OCI-LY1 (cell line): ENCODE measurements at regions not wholly inside any gene's neighbourhood (a gene's known extent, or its start where the extent isn't known, plus 50 kb on each side); places are given as distances from the start of the nearest gene placed in this dataset.

Experiments
- H2AFZ ChIP-seq: fragments of 200-600 bp; sonication (generic), shearing (Covaris generic); 2 replicates; pipeline ENCODE4 v1.6.0; 2014; ENCODE audit warnings: antibody characterized with exemption, mild to moderate bottlenecking, low read length
- H3F3A ChIP-seq: fragments of 200-600 bp; sonication (generic), shearing (Covaris generic); 2 replicates; pipeline ENCODE4 v1.6.0; 2014; ENCODE audit warnings: mild to moderate bottlenecking, antibody characterized with exemption, low read length, moderate library complexity; ENCODE audit not compliant: insufficient read depth
- H3K27ac ChIP-seq: fragments of 200-600 bp; sonication (generic); 2 replicates; pipeline ENCODE4 v1.5.1; 2014; ENCODE audit warnings: low read length, mixed run types, mild to moderate bottlenecking, low read depth; ENCODE audit not compliant: poor library complexity, severe bottlenecking
- H3K27me3 ChIP-seq: fragments of 200-600 bp; sonication (generic); 2 replicates; pipeline ENCODE4 v1.6.0; 2014; ENCODE audit warnings: antibody characterized with exemption, mild to moderate bottlenecking, low read length, moderate library complexity; ENCODE audit not compliant: insufficient read depth
- H3K36me3 ChIP-seq: fragments of 200-600 bp; sonication (generic); 2 replicates; pipeline ENCODE4 v1.6.1; 2014; ENCODE audit warnings: mild to moderate bottlenecking, antibody characterized with exemption, low read length, moderate library complexity, mixed read lengths; ENCODE audit not compliant: insufficient read depth
- H3K4me1 ChIP-seq: fragments of 200-600 bp; sonication (generic); 2 replicates; pipeline ENCODE4 v1.5.1; 2014; ENCODE audit warnings: mild to moderate bottlenecking, low read length, moderate library complexity; ENCODE audit not compliant: insufficient read depth, severe bottlenecking
- H3K4me2 ChIP-seq: fragments of 200-600 bp; sonication (generic), shearing (Covaris generic); 2 replicates; pipeline ENCODE4 v1.6.1; 2014; ENCODE audit warnings: low read length
- H3K4me3 ChIP-seq: fragments of 200-600 bp; sonication (generic); 2 replicates; pipeline ENCODE4 v1.5.1; 2014; ENCODE audit warnings: low read length, low read depth, mild to moderate bottlenecking, mixed read lengths; ENCODE audit not compliant: poor library complexity, severe bottlenecking
- H3K79me2 ChIP-seq: fragments of 200-600 bp; shearing (Covaris generic); 2 replicates; pipeline ENCODE4 v1.6.1; 2016; ENCODE audit warnings: mixed run types, low read length, mixed read lengths; ENCODE audit not compliant: insufficient read depth
- H3K9ac ChIP-seq: fragments of 200-600 bp; sonication (generic), shearing (Covaris generic); 2 replicates; pipeline ENCODE4 v1.6.1; 2014; ENCODE audit warnings: mild to moderate bottlenecking, low read length, mixed read lengths
- H3K9me2 ChIP-seq: fragments of 200-600 bp; sonication (generic), shearing (Covaris generic); 2 replicates; pipeline ENCODE4 v1.6.1; 2014; ENCODE audit warnings: low read depth, mild to moderate bottlenecking, low read length, mixed read lengths
- H3K9me3 ChIP-seq: fragments of 200-600 bp; shearing (Covaris generic); 2 replicates; pipeline ENCODE4 v1.6.1; 2014; ENCODE audit warnings: low read length, mixed read lengths
- H4K20me1 ChIP-seq: fragments of 200-600 bp; sonication (generic), shearing (Covaris generic); 2 replicates; pipeline ENCODE4 v1.6.0; 2016; ENCODE audit warnings: mild to moderate bottlenecking, low read length; ENCODE audit not compliant: insufficient read depth
- CTCF ChIP-seq: fragments of 200-600 bp; sonication (generic), shearing (Covaris generic); IDR thresholded peaks from 2 replicates; pipeline ENCODE4 v1.5.1; 2017; ENCODE audit warnings: mild to moderate bottlenecking, antibody characterized with exemption, low read length, moderate library complexity, mixed read lengths
- EZH2 ChIP-seq: fragments of 200-600 bp; sonication (generic), shearing (Covaris generic); IDR thresholded peaks from 2 replicates; pipeline ENCODE4 v1.8.0; 2017; ENCODE audit warnings: borderline replicate concordance, mixed run types, mild to moderate bottlenecking, antibody characterized with exemption, low read length, moderate library complexity, mixed read lengths

DNA sequence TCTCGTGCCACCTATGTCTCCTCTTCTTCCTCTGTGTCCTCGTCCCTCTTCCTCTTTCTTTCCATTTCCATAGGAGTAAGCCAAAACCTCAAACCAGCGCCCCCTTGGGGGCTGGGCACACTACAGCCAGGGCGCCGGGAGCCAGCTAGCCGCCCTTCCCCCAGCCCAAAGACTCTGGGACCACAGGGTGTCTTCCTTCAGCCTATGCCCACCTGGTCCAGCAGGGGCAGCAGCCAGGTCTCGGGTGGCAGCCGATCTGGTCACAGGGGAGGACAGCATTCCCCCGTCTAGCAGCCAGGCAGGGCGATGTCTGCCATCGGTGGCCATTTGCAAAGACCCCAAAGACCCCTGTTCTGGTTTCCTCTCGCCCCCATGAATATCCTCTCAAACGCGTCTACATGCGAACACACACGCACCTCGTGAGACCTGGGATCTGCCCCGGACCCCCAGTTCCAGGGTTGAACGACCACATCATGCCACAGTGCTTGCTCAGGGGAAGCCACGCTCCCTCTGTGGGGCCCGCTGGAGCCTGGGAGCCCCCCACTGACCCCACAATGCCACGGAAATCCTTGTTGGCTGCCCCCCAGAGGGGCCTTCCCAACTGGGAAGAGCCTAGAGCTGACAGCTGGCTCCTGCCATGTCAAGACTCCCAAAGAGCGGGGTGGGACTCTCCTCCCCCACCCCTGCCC lies 546.0 kb upstream of the CCDC179 start:
- H2AFZ ChIP-seq, result no peak overlapping the region
- no peaks in the 10 kb centered on the region for H4K20me1 ChIP-seq
- no peak overlapping the region for H3K4me3 ChIP-seq
- H3K9me2 ChIP-seq, result no peaks in the 10 kb centered on the region
- H3K9me3 ChIP-seq, result no peaks in the 10 kb centered on the region
- no peaks in the 10 kb centered on the region for H3K36me3 ChIP-seq
- no peaks in the 10 kb centered on the region for H3K79me2 ChIP-seq
- no peak overlapping the region for H3K9ac ChIP-seq
- H3K4me1 ChIP-seq, result no peaks in the 10 kb centered on the region
- H3K27ac ChIP-seq, result no peak overlapping the region
- no peak overlapping the region for H3K4me2 ChIP-seq
- no peaks in the 10 kb centered on the region for H3K27me3 ChIP-seq
- TF ChIP-seq CTCF (no peak), EZH2 (no peak)
- no peaks in the 10 kb centered on the region for H3F3A ChIP-seq

DNA sequence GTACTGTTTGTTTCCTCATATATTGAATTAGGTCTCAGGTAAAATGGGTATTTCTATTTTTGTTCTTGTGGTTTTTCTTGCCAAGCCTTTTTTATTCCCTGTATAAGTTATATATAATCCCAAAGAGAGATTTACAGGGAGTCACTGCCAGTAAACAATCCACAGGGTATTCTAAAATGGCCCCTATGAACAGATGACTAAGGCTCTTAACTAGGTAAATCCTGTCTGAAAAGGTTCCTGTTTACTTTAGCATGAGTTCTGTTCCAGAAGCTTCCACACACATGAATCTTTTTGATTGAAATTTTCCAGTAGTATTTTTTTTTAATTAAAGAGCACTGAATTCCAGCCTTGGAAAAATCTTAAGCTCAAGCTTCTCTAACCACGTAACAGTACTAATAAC lies 552.8 kb upstream of the CCDC179 start:
- H3F3A ChIP-seq, result no peaks in the 10 kb centered on the region
- no peak overlapping the region for H3K9ac ChIP-seq
- no peak for TF ChIP-seq CTCF
- TF ChIP-seq EZH2, result no peak
- no peak overlapping the region for H3K4me3 ChIP-seq
- H3K9me3 ChIP-seq, result no peaks in the 10 kb centered on the region
- no peak overlapping the region for H2AFZ ChIP-seq
- H4K20me1 ChIP-seq, result no peaks in the 10 kb centered on the region
- H3K27me3 ChIP-seq, result no peaks in the 10 kb centered on the region
- no peaks in the 10 kb centered on the region for H3K36me3 ChIP-seq
- no peaks in the 10 kb centered on the region for H3K4me1 ChIP-seq
- H3K27ac ChIP-seq, result no peak overlapping the region
- H3K79me2 ChIP-seq, result no peaks in the 10 kb centered on the region
- no peaks in the 10 kb centered on the region for H3K9me2 ChIP-seq
- no peak overlapping the region for H3K4me2 ChIP-seq

- no peak overlapping the region for H3K4me2 ChIP-seq
- no peaks in the 10 kb centered on the region for H3K4me1 ChIP-seq
- no peaks in the 10 kb centered on the region for H3K9me2 ChIP-seq
These were observed 562.8 kb upstream of the CCDC179 start for GRCh38 chr11:23423104-23423503.

More at GRCh38 chr11:23423104-23423503, 562.8 kb upstream of the CCDC179 start:
- Histone ChIP-seq H3K27me3 (no peaks in the 10 kb centered on the region), H3K4me3 (no peak overlapping the region), H3K9ac (no peak overlapping the region), H3F3A (no peaks in the 10 kb centered on the region), H3K79me2 (no peaks in the 10 kb centered on the region), H3K27ac (no peak overlapping the region), H4K20me1 (no peaks in the 10 kb centered on the region), H3K9me3 (no peaks in the 10 kb centered on the region), H3K36me3 (no peaks in the 10 kb centered on the region), H2AFZ (no peak overlapping the region)
- TF ChIP-seq EZH2, result no peak
- no peak for TF ChIP-seq CTCF
